PC-3 (cell line): ENCODE measurements at regions not wholly inside any gene's neighbourhood (a gene's known extent, or its start where the extent isn't known, plus 50 kb on each side); places are given as distances from the start of the nearest gene placed in this dataset.

Source experiments
- EZH2 ChIP-seq: fragments of 300-600 bp; sonication (generic); IDR thresholded peaks from one replicate; pipeline ENCODE4 v1.6.1; 2017; ENCODE audit warnings: antibody characterized with exemption, mild to moderate bottlenecking, low read length; ENCODE audit not compliant: unreplicated experiment
- EZH2phosphoT487 ChIP-seq: fragments of 300-600 bp; sonication (generic); IDR thresholded peaks from 2 replicates; pipeline ENCODE4 v1.6.1; 2018; ENCODE audit warnings: mild to moderate bottlenecking, antibody characterized with exemption, low read length, borderline replicate concordance
- TF ChIP-seq, protein P1 (sequence below): fragments of 300-600 bp; sonication (generic); conservative IDR thresholded peaks from 2 replicates; pipeline ENCODE4 v1.5.1; 2017; ENCODE audit warnings: antibody characterized with exemption, low read depth, mild to moderate bottlenecking, low read length

DNA sequence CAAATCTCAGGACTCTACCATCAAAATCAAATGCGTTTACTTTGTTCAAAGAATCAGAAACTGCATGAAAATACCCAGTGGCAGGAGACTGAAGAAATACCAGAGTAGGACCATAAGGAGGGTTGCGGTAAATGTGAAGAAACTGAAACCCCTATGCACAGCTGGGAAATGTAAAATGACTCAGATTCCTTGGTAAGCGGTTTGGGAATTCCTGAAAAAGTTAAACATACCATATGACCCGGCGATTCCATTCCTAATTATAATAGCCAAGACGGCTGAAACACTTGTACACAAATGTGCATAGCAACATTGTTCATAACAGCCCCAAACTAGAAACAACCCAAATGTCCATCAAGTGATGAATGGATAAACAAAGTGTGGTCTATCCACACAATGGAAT, 114.1 kb upstream of the GRAMD1B start:
- TF ChIP-seq, protein P1, sequence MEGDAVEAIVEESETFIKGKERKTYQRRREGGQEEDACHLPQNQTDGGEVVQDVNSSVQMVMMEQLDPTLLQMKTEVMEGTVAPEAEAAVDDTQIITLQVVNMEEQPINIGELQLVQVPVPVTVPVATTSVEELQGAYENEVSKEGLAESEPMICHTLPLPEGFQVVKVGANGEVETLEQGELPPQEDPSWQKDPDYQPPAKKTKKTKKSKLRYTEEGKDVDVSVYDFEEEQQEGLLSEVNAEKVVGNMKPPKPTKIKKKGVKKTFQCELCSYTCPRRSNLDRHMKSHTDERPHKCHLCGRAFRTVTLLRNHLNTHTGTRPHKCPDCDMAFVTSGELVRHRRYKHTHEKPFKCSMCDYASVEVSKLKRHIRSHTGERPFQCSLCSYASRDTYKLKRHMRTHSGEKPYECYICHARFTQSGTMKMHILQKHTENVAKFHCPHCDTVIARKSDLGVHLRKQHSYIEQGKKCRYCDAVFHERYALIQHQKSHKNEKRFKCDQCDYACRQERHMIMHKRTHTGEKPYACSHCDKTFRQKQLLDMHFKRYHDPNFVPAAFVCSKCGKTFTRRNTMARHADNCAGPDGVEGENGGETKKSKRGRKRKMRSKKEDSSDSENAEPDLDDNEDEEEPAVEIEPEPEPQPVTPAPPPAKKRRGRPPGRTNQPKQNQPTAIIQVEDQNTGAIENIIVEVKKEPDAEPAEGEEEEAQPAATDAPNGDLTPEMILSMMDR: no peak
- no peak for TF ChIP-seq EZH2
- no peak for TF ChIP-seq EZH2phosphoT487
